ENCODE measurements at regions not wholly inside any gene's neighbourhood (a gene's known extent, or its start where the extent isn't known, plus 50 kb on each side); places are given as distances from the start of the nearest gene placed in this dataset.

- 88 to 93% methylated on average over 7 of the region's 7 CpGs for WGBS, 2 donors
- TF ChIP-seq CTCF (IDR thresholded peaks at IDR 0.05) = no peak
- TF ChIP-seq EP300 (IDR thresholded peaks at IDR 0.05) = no peak
- TF ChIP-seq POLR2AphosphoS5 (IDR thresholded peaks at IDR 0.05) = no peak
- no peak for TF ChIP-seq POLR2A (IDR thresholded peaks at IDR 0.05)
- Histone ChIP-seq H3K4me3 (no peak overlapping the region), H3K27ac (no peak overlapping the region), H3K27me3 (no peaks in the 10 kb centered on the region), H3K9me3 (no peaks in the 10 kb centered on the region), H3K4me1 (no peaks in the 10 kb centered on the region), H3K36me3 (no peaks in the 10 kb centered on the region)
- no peak for DNase-seq
- no peak for ATAC-seq (ENCODE audit: low FRiP score in 2 of 2)
Measured at GRCh38 chr4:23648854-23649596, 240.8 kb downstream of the PPARGC1A start.

DNA sequence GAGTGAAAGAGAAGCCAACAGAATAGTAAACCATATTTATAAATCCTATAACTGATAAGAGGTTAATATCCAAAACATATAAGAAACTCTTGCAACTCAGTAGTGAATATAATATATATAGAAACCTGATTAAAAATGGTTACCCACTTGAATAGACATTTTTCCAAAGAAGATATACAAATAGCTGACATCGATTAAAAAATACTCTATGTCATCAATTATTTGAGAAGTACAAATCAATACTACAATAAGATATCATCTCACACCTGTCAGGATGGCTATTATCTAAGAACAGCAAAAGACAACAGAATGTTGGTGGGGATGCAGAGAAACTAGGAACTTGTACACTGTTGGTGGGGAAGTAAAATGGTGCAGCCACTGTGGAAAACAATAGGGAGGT is 254.4 kb downstream of the PPARGC1A start:
- WGBS, 2 donors = 89 to 93% methylated on average over 1 of the region's 1 CpG
- DNase-seq (no peak), ATAC-seq (ENCODE audit: low FRiP score in 2 of 2) (no peak)
- H3K4me3 ChIP-seq = no peak overlapping the region
- H3K4me1 ChIP-seq = no peaks in the 10 kb centered on the region
- no peaks in the 10 kb centered on the region for H3K27me3 ChIP-seq
- H3K27ac ChIP-seq = no peak overlapping the region
- TF ChIP-seq POLR2AphosphoS5 (IDR thresholded peaks at IDR 0.05) (no peak), CTCF (IDR thresholded peaks at IDR 0.05) (no peak), POLR2A (IDR thresholded peaks at IDR 0.05) (no peak), EP300 (IDR thresholded peaks at IDR 0.05) (no peak)
- H3K36me3 ChIP-seq = no peaks in the 10 kb centered on the region
- no peaks in the 10 kb centered on the region for H3K9me3 ChIP-seq

- H3K4me1 ChIP-seq = no peaks in the 10 kb centered on the region
- 59 to 60% methylated on average over 4 of the region's 4 CpGs for WGBS, 2 donors
- H3K9me3 ChIP-seq = no peaks in the 10 kb centered on the region
- H3K27me3 ChIP-seq = no peaks in the 10 kb centered on the region
- DNase-seq (peak in 1 of 2 donors; percentile 27), ATAC-seq (ENCODE audit: low FRiP score in 2 of 2) (no peak)
- H3K27ac ChIP-seq = no peak overlapping the region
- TF ChIP-seq POLR2AphosphoS5 (IDR thresholded peaks at IDR 0.05) (no peak), CTCF (IDR thresholded peaks at IDR 0.05) (no peak), EP300 (IDR thresholded peaks at IDR 0.05) (no peak), POLR2A (IDR thresholded peaks at IDR 0.05) (no peak)
- no peak overlapping the region for H3K4me3 ChIP-seq
- H3K36me3 ChIP-seq = no peaks in the 10 kb centered on the region
Measured at GRCh38 chr4:23631255-23631950, 258.4 kb downstream of the PPARGC1A start.

DNA sequence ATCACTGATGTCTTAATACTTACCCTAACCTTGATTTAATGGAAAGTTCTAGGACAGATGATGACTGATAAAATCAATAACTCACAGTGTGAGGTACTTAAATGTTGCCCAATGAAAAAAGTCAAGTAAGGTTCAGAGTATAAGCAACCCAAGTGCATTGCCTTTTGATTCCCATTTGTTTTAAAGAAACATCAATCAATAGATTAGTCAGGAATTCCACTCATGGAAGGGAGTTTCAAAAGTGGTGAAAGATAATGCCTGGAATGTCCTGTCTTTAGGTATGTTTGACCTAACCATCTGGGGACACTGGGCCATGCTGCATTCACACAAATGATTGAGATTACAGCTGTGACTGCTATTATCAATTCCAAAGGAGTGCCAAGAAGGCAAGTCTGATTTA is 259.7 kb downstream of the PPARGC1A start:
- Histone ChIP-seq H3K4me3 (no peak overlapping the region), H3K27me3 (no peaks in the 10 kb centered on the region), H3K36me3 (no peaks in the 10 kb centered on the region), H3K4me1 (no peaks in the 10 kb centered on the region), H3K9me3 (no peaks in the 10 kb centered on the region), H3K27ac (no peak overlapping the region)
- ATAC-seq (ENCODE audit: low FRiP score in 2 of 2) (no peak), DNase-seq (no peak)
- TF ChIP-seq POLR2A (IDR thresholded peaks at IDR 0.05) = no peak
- no peak for TF ChIP-seq POLR2AphosphoS5 (IDR thresholded peaks at IDR 0.05)
- no peak for TF ChIP-seq EP300 (IDR thresholded peaks at IDR 0.05)
- no peak for TF ChIP-seq CTCF (IDR thresholded peaks at IDR 0.05)
